H1 (cell line): ENCODE measurements at regions not wholly inside any gene's neighbourhood (a gene's known extent, or its start where the extent isn't known, plus 50 kb on each side); places are given as distances from the start of the nearest gene placed in this dataset.

Experiments
- CTCF ChIA-PET: fragments of 300-600 bp; sonication (Branson Sonifier 250); formaldehyde crosslinking; loops from one replicate; lab custom pipeline; 2021; ENCODE audit not compliant: partially characterized antibody; lab: Charles Lee
- POLR2A ChIA-PET: fragments of 300-600 bp; sonication (Branson Sonifier 250); formaldehyde crosslinking; loops from one replicate; lab custom pipeline; 2021; ENCODE audit warnings: inconsistent platforms; ENCODE audit not compliant: partially characterized antibody; lab: Charles Lee
- DNase-seq, 2 experiments: peaks; one replicate each; pipeline versions ENCODE4 v3.0.0 to v3.0.0-alpha.2; 2010 to 2022; ENCODE audit warnings: low spot score in 2 of 2, low read depth in 1 of 2, mixed read lengths in 1 of 2
- FAIRE-seq: peaks from 2 replicates; lab custom pipeline; 2011; peaks lifted over from hg19 to GRCh38; lab: Jason Lieb, UNC
- H2AFZ ChIP-seq: 2 replicates; pipeline ENCODE4 v1.8.1; 2012; ENCODE audit warnings: low read length, inconsistent platforms
- H2AK5ac ChIP-seq: 2 replicates; pipeline ENCODE4 v1.6.1; 2013; ENCODE audit warnings: low read depth, low read length
- H2BK120ac ChIP-seq: replicated peaks from 2 replicates; pipeline ENCODE3; 2013; ENCODE audit warnings: low read depth, low read length, inconsistent platforms
- H2BK12ac ChIP-seq: 2 replicates; pipeline ENCODE4 v1.6.1; 2013; ENCODE audit warnings: low read depth, low read length
- H2BK15ac ChIP-seq: 2 replicates; pipeline ENCODE4 v1.6.1; 2013; ENCODE audit warnings: low read length
- H2BK20ac ChIP-seq: 2 replicates; pipeline ENCODE4 v1.6.1; 2013; ENCODE audit warnings: low read length
- H2BK5ac ChIP-seq: 2 replicates; pipeline ENCODE4 v1.6.1; 2013; ENCODE audit warnings: low read depth, low read length
- H3K14ac ChIP-seq: 2 replicates; pipeline ENCODE4 v1.6.1; 2013; ENCODE audit warnings: inconsistent platforms; ENCODE audit not compliant: insufficient read length
- H3K18ac ChIP-seq: 2 replicates; pipeline ENCODE4 v1.6.1; 2013; ENCODE audit warnings: low read length; ENCODE audit errors: extremely low read depth
- H3K23ac ChIP-seq: 2 replicates; pipeline ENCODE4 v1.6.1; 2013; ENCODE audit warnings: inconsistent platforms; ENCODE audit not compliant: insufficient read length
- H3K23me2 ChIP-seq: 2 replicates; pipeline ENCODE4 v1.6.1; 2013; ENCODE audit warnings: low read depth, low read length
- H3K27ac ChIP-seq: 2 replicates; pipeline ENCODE4 v1.6.1; 2011; ENCODE audit warnings: low read depth, low read length, inconsistent platforms
- H3K27me3 ChIP-seq, 4 experiments: replicated peaks in 1 of 4; 1 replicate in 1 of 4; 2 replicates in 3 of 4; pipeline versions ENCODE4 v1.6.1 to v1.8.1; 2011 to 2013; ENCODE audit warnings: low read length in 3 of 4, mild to moderate bottlenecking in 3 of 4, inconsistent platforms in 2 of 4, mixed read lengths in 2 of 4, moderate library complexity in 1 of 4; ENCODE audit not compliant: control insufficient read depth in 3 of 4, insufficient read depth in 3 of 4; ENCODE audit errors: extremely low read depth in 1 of 4
- H3K36me3 ChIP-seq, 4 experiments: 2 replicates each; pipeline versions ENCODE4 v1.6.1 to v1.8.1; 2011 to 2013; ENCODE audit warnings: mild to moderate bottlenecking in 4 of 4, low read length in 3 of 4, moderate library complexity in 2 of 4, control low read depth in 1 of 4, inconsistent platforms in 1 of 4; ENCODE audit not compliant: insufficient read depth in 4 of 4, control insufficient read depth in 2 of 4
- H3K4ac ChIP-seq: replicated peaks from 2 replicates; pipeline ENCODE3; 2013; ENCODE audit warnings: low read length, low read depth, mixed read lengths, inconsistent platforms; ENCODE audit not compliant: insufficient read length
- H3K4me1 ChIP-seq, 4 experiments: replicated peaks in 1 of 4; 1 replicate in 1 of 4; 2 replicates in 3 of 4; pipeline versions ENCODE4 v1.6.1 to v1.8.1; 2011 to 2013; ENCODE audit warnings: low read length in 3 of 4, inconsistent platforms in 2 of 4, mixed read lengths in 1 of 4; ENCODE audit not compliant: insufficient read depth in 4 of 4, control insufficient read depth in 3 of 4
- H3K4me2 ChIP-seq, 2 experiments: 2 replicates each; pipeline versions ENCODE4 v1.6.1 to v1.8.1; 2011 to 2013; ENCODE audit warnings: low read depth in 2 of 2, low read length in 2 of 2, control low read depth in 1 of 2, inconsistent platforms in 1 of 2, mild to moderate bottlenecking in 1 of 2; ENCODE audit not compliant: insufficient read depth in 1 of 2
- H3K4me3 ChIP-seq, 4 experiments: fragments of 200-600, 300-600 bp in 1 of 4; sonication (generic), shearing (Covaris generic), sonication (Bioruptor Twin) in 1 of 4; 2 replicates each; pipeline versions ENCODE4 v1.5.1 to v1.8.1; 2011 to 2016; ENCODE audit warnings: low read length in 4 of 4, low read depth in 3 of 4, control low read depth in 2 of 4, inconsistent platforms in 2 of 4, mild to moderate bottlenecking in 2 of 4, mixed read lengths in 1 of 4, moderate library complexity in 1 of 4; ENCODE audit not compliant: insufficient read depth in 2 of 4; ENCODE audit errors: extremely low read depth in 1 of 4
- H3K56ac ChIP-seq: replicated peaks from 2 replicates; pipeline ENCODE3; 2013; ENCODE audit warnings: low read depth, mild to moderate bottlenecking, mixed read lengths, low read length, inconsistent platforms; ENCODE audit not compliant: insufficient read length
- H3K79me1 ChIP-seq: 2 replicates; pipeline ENCODE4 v1.6.1; 2013; ENCODE audit warnings: low read depth, low read length, control low read depth
- H3K79me2 ChIP-seq, 2 experiments: 2 replicates each; pipeline versions ENCODE4 v1.6.1 to v1.8.1; 2012 to 2013; ENCODE audit warnings: low read length in 2 of 2, mild to moderate bottlenecking in 2 of 2, inconsistent platforms in 1 of 2; ENCODE audit not compliant: insufficient read depth in 2 of 2, control insufficient read depth in 1 of 2
- H3K9ac ChIP-seq, 4 experiments: replicated peaks in 1 of 4; 1 replicate in 1 of 4; 2 replicates in 3 of 4; pipeline versions ENCODE4 v1.6.1 to v1.8.1; 2011 to 2013; ENCODE audit warnings: low read depth in 3 of 4, low read length in 3 of 4, control low read depth in 2 of 4, mild to moderate bottlenecking in 2 of 4, moderate library complexity in 2 of 4, inconsistent platforms in 1 of 4; ENCODE audit errors: extremely low read depth in 1 of 4
- H3K9me3 ChIP-seq, 2 experiments: 2 replicates each; pipeline versions ENCODE4 v1.6.1 to v1.8.1; 2012 to 2013; ENCODE audit warnings: mild to moderate bottlenecking in 2 of 2, moderate library complexity in 2 of 2, control low read depth in 1 of 2, inconsistent platforms in 1 of 2, low read depth in 1 of 2, low read length in 1 of 2, mixed read lengths in 1 of 2; ENCODE audit not compliant: insufficient read depth in 2 of 2
- H4K20me1 ChIP-seq, 2 experiments: replicated peaks in 1 of 2; 2 replicates each; pipeline versions ENCODE3 to v1.8.1; 2011 to 2013; ENCODE audit warnings: inconsistent platforms in 2 of 2, low read length in 2 of 2, mild to moderate bottlenecking in 1 of 2; ENCODE audit not compliant: insufficient read depth in 2 of 2, control insufficient read depth in 1 of 2
- H4K5ac ChIP-seq: 2 replicates; pipeline ENCODE4 v1.6.1; 2013; ENCODE audit warnings: low read length, low read depth, mixed read lengths, inconsistent platforms; ENCODE audit not compliant: insufficient read length
- H4K8ac ChIP-seq: 2 replicates; pipeline ENCODE4 v1.8.0; 2013; ENCODE audit warnings: mild to moderate bottlenecking, moderate library complexity, low read length, inconsistent platforms; ENCODE audit not compliant: insufficient read depth; ENCODE audit errors: extremely low read depth
- H4K91ac ChIP-seq: replicated peaks from 2 replicates; pipeline ENCODE3; 2013; ENCODE audit warnings: low read length, mixed read lengths, inconsistent platforms; ENCODE audit not compliant: insufficient read length
- CHD2 ChIP-seq: IDR thresholded peaks from 2 replicates; pipeline ENCODE4 v1.6.1; 2012; ENCODE audit warnings: low read length, improper control_type of control experiment
- FOSL1 ChIP-seq: IDR thresholded peaks from 2 replicates; pipeline ENCODE4 v1.6.1; 2011; ENCODE audit warnings: mild to moderate bottlenecking, low read depth, low read length, moderate library complexity; ENCODE audit not compliant: insufficient read depth
- KDM5A ChIP-seq: fragments of 200-600 bp; IDR thresholded peaks from 2 replicates; pipeline ENCODE4 v1.7.1; 2012; ENCODE audit warnings: mild to moderate bottlenecking, low read length, inconsistent platforms, mixed read lengths
- POU5F1 ChIP-seq: IDR thresholded peaks from 2 replicates; pipeline ENCODE4 v1.6.1; 2011; ENCODE audit warnings: low read depth, mild to moderate bottlenecking, low read length, moderate library complexity
- RAD21 ChIP-seq, 2 experiments: IDR thresholded peaks in 1 of 2; conservative IDR thresholded peaks in 1 of 2; 2 replicates each; pipeline ENCODE4 v1.6.1; 2011; ENCODE audit warnings: low read depth in 2 of 2, low read length in 2 of 2, improper control_type of control experiment in 1 of 2, inconsistent platforms in 1 of 2, mild to moderate bottlenecking in 1 of 2, moderate library complexity in 1 of 2
- RNF2 ChIP-seq: fragments of 200-900, 300-1000 bp; sonication (generic); IDR thresholded peaks from 2 replicates; pipeline ENCODE4 v1.7.1; 2016; ENCODE audit warnings: borderline replicate concordance, low read depth, mild to moderate bottlenecking, antibody characterized with exemption, low read length; ENCODE audit not compliant: poor library complexity, severe bottlenecking; ENCODE audit errors: missing control alignments
- SUZ12 ChIP-seq: fragments of 200-600 bp; sonication (generic); IDR thresholded peaks from 2 replicates; pipeline ENCODE4 v1.6.1; 2012; ENCODE audit warnings: mild to moderate bottlenecking, inconsistent platforms, low read length, moderate library complexity, mixed read lengths
- ZNF274 ChIP-seq: IDR thresholded peaks from 2 replicates; pipeline ENCODE4 v1.7.0; 2012; ENCODE audit warnings: low read length, borderline replicate concordance; ENCODE audit errors: extremely low read depth
- WGBS, 2 experiments: shearing (Covaris generic) in 1 of 2; methylation state at CpG; one replicate each; pipeline versions ENCODE4 v1.1.6 to v1.1.7; 2013 to 2015; ENCODE audit warnings: low lambda C conversion rate in 2 of 2, mixed read lengths in 2 of 2, inconsistent platforms in 1 of 2, low coverage in 1 of 2, missing lambda C conversion rate in 1 of 2; ENCODE audit not compliant: insufficient replicate concordance in 2 of 2, insufficient coverage in 1 of 2, insufficient read length in 1 of 2; ENCODE audit errors: extremely low coverage in 1 of 2, missing lambda C conversion rate in 1 of 2; 5-methylcytosine and 5-hydroxymethylcytosine counted together

DNA sequence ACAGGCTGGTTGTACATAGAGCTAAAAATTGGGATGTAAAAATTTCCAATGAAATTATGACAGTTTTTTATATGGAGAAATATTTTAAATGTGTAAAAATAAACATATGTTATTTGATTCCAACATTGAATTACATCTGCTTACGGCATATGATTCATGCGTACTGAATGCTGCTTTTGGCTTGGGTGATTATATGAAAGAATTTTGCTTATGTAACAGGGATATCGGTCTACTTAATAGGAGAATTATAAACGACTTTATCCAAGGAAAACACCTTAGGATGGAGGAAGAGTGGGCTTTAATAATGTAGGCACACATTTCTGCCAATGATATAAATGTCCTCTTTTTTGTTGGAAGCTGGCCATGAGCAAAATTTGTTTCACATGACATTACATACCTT, 197.3 kb upstream of the GOT2 start:
- Histone ChIP-seq H3K18ac (no peak overlapping the region), H4K20me1 (no peaks in the 10 kb centered on the region), H4K91ac (no peak overlapping the region), H2BK5ac (no peak overlapping the region), H3K79me2 (no peaks in the 10 kb centered on the region), H3K27ac (no peak overlapping the region), H2BK15ac (no peak overlapping the region), H3K14ac (no peak overlapping the region), H3K23ac (no peak overlapping the region), H3K23me2 (no peaks in the 10 kb centered on the region), H3K4me2 (no peak overlapping the region), H3K4me1 (no peaks in the 10 kb centered on the region), H3K9me3 (no peaks in the 10 kb centered on the region; a peak in 1 of 4 replicates), H2AK5ac (no peak overlapping the region), H2BK20ac (no peak overlapping the region), H3K36me3 (no peaks in the 10 kb centered on the region; a peak in 1 of 8 replicates), H2BK120ac (no peak overlapping the region), H3K9ac (no peak overlapping the region), H2BK12ac (no peak overlapping the region), H2AFZ (no peak overlapping the region), H3K79me1 (no peaks in the 10 kb centered on the region), H3K4me3 (no peak overlapping the region), H3K4ac (no peak overlapping the region), H4K5ac (no peak overlapping the region), H4K8ac (no peak overlapping the region), H3K27me3 (no peaks in the 10 kb centered on the region), H3K56ac (no peak overlapping the region)
- CTCF ChIA-PET = no interaction called here
- POLR2A ChIA-PET = no interaction called here
- DNase-seq = no peak
- FAIRE-seq = no peak
- 95% methylated on average over 4 of the region's 4 CpGs; no CpG with 5 or more reads in 1 of the 2 experiments for WGBS, 2 experiments
- TF ChIP-seq SUZ12 (no peak), ZNF274 (no peak), KDM5A (no peak), POU5F1 (no peak), RAD21 (IDR thresholded peaks at IDR 0.05 in 1 of 2, conservative IDR thresholded peaks at IDR 0.05 in 1 of 2; ENCODE audit: low read depth in 2 of 2, low read length in 2 of 2) (no peak), RNF2 (no peak), CHD2 (no peak), FOSL1 (no peak)
